ENCODE measurements at regions not wholly inside any gene's neighbourhood (a gene's known extent, or its start where the extent isn't known, plus 50 kb on each side); places are given as distances from the start of the nearest gene placed in this dataset.

- no peak for DNase-seq (ENCODE audit: low read depth in 2 of 3, low spot score in 2 of 3)
These were observed 491.8 kb upstream of the GHITM start for GRCh38 chr10:83647526-83647925.

- DNase-seq (ENCODE audit: low read depth in 2 of 3, low spot score in 2 of 3), result no peak
These were observed 491.1 kb upstream of the GHITM start for GRCh38 chr10:83648201-83648600.

- no peak for DNase-seq (ENCODE audit: low read depth in 2 of 3, low spot score in 2 of 3)
These were observed 489.8 kb upstream of the GHITM start for GRCh38 chr10:83649471-83649870.

- DNase-seq (ENCODE audit: low read depth in 2 of 3, low spot score in 2 of 3), result no peak
These were observed 484.6 kb upstream of the GHITM start for GRCh38 chr10:83654689-83655088.

GRCh38 chr10:83656924-83657323 is 482.4 kb upstream of the GHITM start:
- DNase-seq (ENCODE audit: low read depth in 2 of 3, low spot score in 2 of 3), result no peak

GRCh38 chr10:83657487-83657886 is 481.8 kb upstream of the GHITM start:
- no peak for DNase-seq (ENCODE audit: low read depth in 2 of 3, low spot score in 2 of 3)

- DNase-seq (ENCODE audit: low read depth in 2 of 3, low spot score in 2 of 3), result no peak
These were observed 475.4 kb upstream of the GHITM start for GRCh38 chr10:83663918-83664317.

- DNase-seq (ENCODE audit: low read depth in 2 of 3, low spot score in 2 of 3), result no peak
These were observed 472.5 kb upstream of the GHITM start for GRCh38 chr10:83666762-83667161.

GRCh38 chr10:83667594-83667993 is 471.7 kb upstream of the GHITM start:
- no peak for DNase-seq (ENCODE audit: low read depth in 2 of 3, low spot score in 2 of 3)

- DNase-seq (ENCODE audit: low read depth in 2 of 3, low spot score in 2 of 3), result no peak
These were observed 466.0 kb upstream of the GHITM start for GRCh38 chr10:83673316-83673715.

GRCh38 chr10:83677795-83678194 is 461.5 kb upstream of the GHITM start:
- DNase-seq (ENCODE audit: low read depth in 2 of 3, low spot score in 2 of 3), result no peak

GRCh38 chr10:83678850-83679249 is 460.5 kb upstream of the GHITM start:
- no peak for DNase-seq (ENCODE audit: low read depth in 2 of 3, low spot score in 2 of 3)

- DNase-seq (ENCODE audit: low read depth in 2 of 3, low spot score in 2 of 3), result no peak
These were observed 458.8 kb upstream of the GHITM start for GRCh38 chr10:83680470-83680891.

- DNase-seq (ENCODE audit: low read depth in 2 of 3, low spot score in 2 of 3), result no peak
These were observed 456.9 kb upstream of the GHITM start for GRCh38 chr10:83682414-83682813.

GRCh38 chr10:83685458-83685857 is 453.9 kb upstream of the GHITM start:
- no peak for DNase-seq (ENCODE audit: low read depth in 2 of 3, low spot score in 2 of 3)

GRCh38 chr10:83691791-83692596 is 447.3 kb upstream of the GHITM start:
- no peak for DNase-seq (ENCODE audit: low read depth in 2 of 3, low spot score in 2 of 3)

- DNase-seq (ENCODE audit: low read depth in 2 of 3, low spot score in 2 of 3), result no peak
These were observed 440.4 kb upstream of the GHITM start for GRCh38 chr10:83698899-83699298.

GRCh38 chr10:83701799-83702198 is 437.5 kb upstream of the GHITM start:
- no peak for DNase-seq (ENCODE audit: low read depth in 2 of 3, low spot score in 2 of 3)

- DNase-seq (ENCODE audit: low read depth in 2 of 3, low spot score in 2 of 3), result no peak
These were observed 436.6 kb upstream of the GHITM start for GRCh38 chr10:83702731-83703130.

GRCh38 chr10:83706120-83706519 is 433.2 kb upstream of the GHITM start:
- no peak for DNase-seq (ENCODE audit: low read depth in 2 of 3, low spot score in 2 of 3)

- DNase-seq (ENCODE audit: low read depth in 2 of 3, low spot score in 2 of 3), result no peak
These were observed 432.2 kb upstream of the GHITM start for GRCh38 chr10:83706952-83707582.

- DNase-seq (ENCODE audit: low read depth in 2 of 3, low spot score in 2 of 3), result no peak
These were observed 425.9 kb upstream of the GHITM start for GRCh38 chr10:83713423-83713822.

GRCh38 chr10:83723080-83723479 is 416.2 kb upstream of the GHITM start:
- DNase-seq (ENCODE audit: low read depth in 2 of 3, low spot score in 2 of 3), result no peak

Measured in activated CD8-positive, alpha-beta memory T cell treated with anti-CD3 and anti-CD28 coated beads for 48 hours (primary cell).